GM19240 (cell line): ENCODE measurements at regions not wholly inside any gene's neighbourhood (a gene's known extent, or its start where the extent isn't known, plus 50 kb on each side); places are given as distances from the start of the nearest gene placed in this dataset.
"Not testable (repeated sequence)": the region's sequence is repeated elsewhere in the genome, so short reads cannot be mapped to it uniquely, and the experiment has no call there.

ENCODE experiments used
- DNase-seq: peaks from one replicate; pipeline ENCODE4 v3.0.0; 2011; ENCODE audit warnings: low spot score; ENCODE audit not compliant: insufficient read length

GRCh38 chr1:60678391-60678790 is 404.0 kb upstream of the NFIA start:
- DNase-seq = no peak

GRCh38 chr1:60672449-60672848 is 409.9 kb upstream of the NFIA start:
- DNase-seq = no peak

GRCh38 chr1:60670302-60670701 is 412.1 kb upstream of the NFIA start:
- DNase-seq = no peak

GRCh38 chr1:60668585-60668984 is 413.8 kb upstream of the NFIA start:
- no peak for DNase-seq

- DNase-seq = no peak
These were observed 417.1 kb upstream of the NFIA start for GRCh38 chr1:60665311-60665710.

GRCh38 chr1:60664086-60664625 is 418.2 kb upstream of the NFIA start:
- DNase-seq = no peak

- no peak for DNase-seq
These were observed 419.8 kb upstream of the NFIA start for GRCh38 chr1:60662486-60663044.

GRCh38 chr1:60657926-60658325 is 424.4 kb upstream of the NFIA start:
- no peak for DNase-seq

- DNase-seq = no peak
These were observed 426.5 kb upstream of the NFIA start for GRCh38 chr1:60655679-60656355.

GRCh38 chr1:60640033-60640551 is 442.3 kb upstream of the NFIA start:
- DNase-seq = not testable (repeated sequence)

GRCh38 chr1:60639287-60639686 is 443.1 kb upstream of the NFIA start:
- no peak for DNase-seq

GRCh38 chr1:60637651-60638050 is 444.7 kb upstream of the NFIA start:
- DNase-seq = no peak

- no peak for DNase-seq
These were observed 445.4 kb upstream of the NFIA start for GRCh38 chr1:60636946-60637345.

- no peak for DNase-seq
These were observed 448.3 kb upstream of the NFIA start for GRCh38 chr1:60634106-60634505.

GRCh38 chr1:60622486-60622885 is 459.9 kb upstream of the NFIA start:
- no peak for DNase-seq

GRCh38 chr1:60621368-60621851 is 461.0 kb upstream of the NFIA start:
- DNase-seq = no peak

- no peak for DNase-seq
These were observed 462.3 kb upstream of the NFIA start for GRCh38 chr1:60620087-60620486.

- DNase-seq = no peak
These were observed 462.8 kb upstream of the NFIA start for GRCh38 chr1:60619581-60619980.

- DNase-seq = no peak
These were observed 466.7 kb upstream of the NFIA start for GRCh38 chr1:60615666-60616065.

- DNase-seq = no peak
These were observed 469.6 kb upstream of the NFIA start for GRCh38 chr1:60612790-60613189.

- not testable (repeated sequence) for DNase-seq
These were observed 475.4 kb upstream of the NFIA start for GRCh38 chr1:60606921-60607320.

GRCh38 chr1:60600532-60600931 is 481.8 kb upstream of the NFIA start:
- DNase-seq = no peak

- DNase-seq = no peak
These were observed 482.8 kb upstream of the NFIA start for GRCh38 chr1:60599574-60599973.
